Erythroblast (primary cell): ENCODE measurements at regions not wholly inside any gene's neighbourhood (a gene's known extent, or its start where the extent isn't known, plus 50 kb on each side); places are given as distances from the start of the nearest gene placed in this dataset.

Experiments
- GATA1 ChIP-seq: IDR thresholded peaks from 2 replicates; pipeline ENCODE4 v1.6.1; 2011; ENCODE audit warnings: low read depth, mild to moderate bottlenecking, control low read depth, low read length, moderate library complexity
- POLR2A ChIP-seq: IDR thresholded peaks from 2 replicates; pipeline ENCODE4 v1.6.1; 2011; ENCODE audit warnings: mild to moderate bottlenecking, low read length

- TF ChIP-seq POLR2A (no peak), GATA1 (no peak)
Observed at GRCh38 chr5:111830333-111830732, 73.3 kb upstream of the NREP start.
